ENCODE measurements at regions not wholly inside any gene's neighbourhood (a gene's known extent, or its start where the extent isn't known, plus 50 kb on each side); places are given as distances from the start of the nearest gene placed in this dataset.

DNA sequence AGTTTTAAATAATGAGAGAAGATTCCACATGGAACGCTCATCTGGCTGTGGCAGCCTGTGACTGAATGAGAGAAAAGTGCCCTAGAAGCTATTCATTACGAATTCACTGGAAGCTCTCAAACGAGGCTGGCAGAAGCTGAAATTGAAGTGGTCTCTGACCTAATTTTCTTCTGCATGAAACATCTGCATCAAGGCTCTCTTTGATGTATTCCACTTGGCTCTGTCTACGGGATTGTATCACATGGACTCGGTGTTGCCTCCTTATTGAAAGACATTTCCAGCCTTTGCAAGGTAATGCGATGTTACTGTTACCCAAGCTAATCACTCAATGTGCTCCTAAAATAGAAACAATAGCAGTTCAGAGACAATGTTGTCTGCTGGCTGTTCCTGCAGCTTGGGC, 246.9 kb upstream of the ZNF462 start:
- TF ChIP-seq, protein P1, sequence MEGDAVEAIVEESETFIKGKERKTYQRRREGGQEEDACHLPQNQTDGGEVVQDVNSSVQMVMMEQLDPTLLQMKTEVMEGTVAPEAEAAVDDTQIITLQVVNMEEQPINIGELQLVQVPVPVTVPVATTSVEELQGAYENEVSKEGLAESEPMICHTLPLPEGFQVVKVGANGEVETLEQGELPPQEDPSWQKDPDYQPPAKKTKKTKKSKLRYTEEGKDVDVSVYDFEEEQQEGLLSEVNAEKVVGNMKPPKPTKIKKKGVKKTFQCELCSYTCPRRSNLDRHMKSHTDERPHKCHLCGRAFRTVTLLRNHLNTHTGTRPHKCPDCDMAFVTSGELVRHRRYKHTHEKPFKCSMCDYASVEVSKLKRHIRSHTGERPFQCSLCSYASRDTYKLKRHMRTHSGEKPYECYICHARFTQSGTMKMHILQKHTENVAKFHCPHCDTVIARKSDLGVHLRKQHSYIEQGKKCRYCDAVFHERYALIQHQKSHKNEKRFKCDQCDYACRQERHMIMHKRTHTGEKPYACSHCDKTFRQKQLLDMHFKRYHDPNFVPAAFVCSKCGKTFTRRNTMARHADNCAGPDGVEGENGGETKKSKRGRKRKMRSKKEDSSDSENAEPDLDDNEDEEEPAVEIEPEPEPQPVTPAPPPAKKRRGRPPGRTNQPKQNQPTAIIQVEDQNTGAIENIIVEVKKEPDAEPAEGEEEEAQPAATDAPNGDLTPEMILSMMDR (IDR thresholded peaks at IDR 0.05; ENCODE audit: low read length), result no peak
- TF ChIP-seq EZH2phosphoT487 (IDR thresholded peaks at IDR 0.05; ENCODE audit: low read length), result no peak

Measured in MM.1S (cell line).